ENCODE measurements at regions not wholly inside any gene's neighbourhood (a gene's known extent, or its start where the extent isn't known, plus 50 kb on each side); places are given as distances from the start of the nearest gene placed in this dataset.

DNA sequence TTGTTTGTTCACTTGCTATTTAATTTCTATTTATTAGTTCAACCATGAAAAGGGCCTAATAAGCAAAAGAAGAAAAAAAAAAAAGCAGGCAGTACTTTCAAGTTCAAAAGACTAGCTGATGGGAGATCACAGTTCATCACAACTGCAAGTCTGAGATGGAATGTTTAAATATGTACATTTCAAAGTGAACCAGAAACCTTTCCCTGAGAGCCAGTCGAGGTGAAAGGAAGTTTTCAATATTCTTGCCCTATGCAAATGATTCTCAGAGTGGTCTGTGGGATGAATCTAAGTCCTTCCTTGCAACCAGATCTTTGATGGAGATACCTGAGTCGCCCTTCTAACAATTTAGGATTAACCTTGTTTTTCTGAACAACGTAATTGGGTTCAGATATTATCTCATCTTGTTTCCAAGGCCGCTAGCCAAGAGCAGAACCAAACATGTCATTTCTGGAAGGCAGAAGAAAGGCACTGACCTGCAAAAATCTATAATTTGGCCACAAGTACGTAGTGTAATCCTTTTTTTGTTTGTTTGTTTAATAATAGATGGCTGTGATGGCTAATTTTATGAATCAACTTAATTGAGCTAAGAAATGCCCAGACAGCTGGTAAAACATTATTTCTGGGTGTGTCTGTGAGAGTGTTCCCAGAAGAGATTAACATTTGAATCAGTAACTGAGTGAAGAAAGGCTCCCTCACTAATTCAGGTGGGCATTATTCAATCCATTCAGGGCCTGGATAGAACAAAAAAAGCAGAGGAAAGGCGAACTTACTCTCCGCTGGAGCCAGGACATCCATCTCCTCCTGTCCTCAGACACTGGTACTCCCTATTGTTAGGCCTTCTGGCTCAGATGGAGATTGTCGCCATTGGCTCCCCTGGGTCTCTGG lies 171.1 kb upstream of the TMPO start:
- H3K4me3 ChIP-seq (ENCODE audit: low read depth, low read length) = no peak overlapping the region
- DNase-seq (ENCODE audit: low read depth) = no peak
- TF ChIP-seq, protein P1, sequence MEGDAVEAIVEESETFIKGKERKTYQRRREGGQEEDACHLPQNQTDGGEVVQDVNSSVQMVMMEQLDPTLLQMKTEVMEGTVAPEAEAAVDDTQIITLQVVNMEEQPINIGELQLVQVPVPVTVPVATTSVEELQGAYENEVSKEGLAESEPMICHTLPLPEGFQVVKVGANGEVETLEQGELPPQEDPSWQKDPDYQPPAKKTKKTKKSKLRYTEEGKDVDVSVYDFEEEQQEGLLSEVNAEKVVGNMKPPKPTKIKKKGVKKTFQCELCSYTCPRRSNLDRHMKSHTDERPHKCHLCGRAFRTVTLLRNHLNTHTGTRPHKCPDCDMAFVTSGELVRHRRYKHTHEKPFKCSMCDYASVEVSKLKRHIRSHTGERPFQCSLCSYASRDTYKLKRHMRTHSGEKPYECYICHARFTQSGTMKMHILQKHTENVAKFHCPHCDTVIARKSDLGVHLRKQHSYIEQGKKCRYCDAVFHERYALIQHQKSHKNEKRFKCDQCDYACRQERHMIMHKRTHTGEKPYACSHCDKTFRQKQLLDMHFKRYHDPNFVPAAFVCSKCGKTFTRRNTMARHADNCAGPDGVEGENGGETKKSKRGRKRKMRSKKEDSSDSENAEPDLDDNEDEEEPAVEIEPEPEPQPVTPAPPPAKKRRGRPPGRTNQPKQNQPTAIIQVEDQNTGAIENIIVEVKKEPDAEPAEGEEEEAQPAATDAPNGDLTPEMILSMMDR (IDR thresholded peaks at IDR 0.05; ENCODE audit: insufficient read depth, low read length, poor library complexity, severe bottlenecking) = no peak
- H3K36me3 ChIP-seq (ENCODE audit: control insufficient read depth, insufficient read depth, low read length) = no peaks in the 10 kb centered on the region
- no peaks in the 10 kb centered on the region for H3K27me3 ChIP-seq (ENCODE audit: control insufficient read depth, insufficient read depth, low read length)

DNA sequence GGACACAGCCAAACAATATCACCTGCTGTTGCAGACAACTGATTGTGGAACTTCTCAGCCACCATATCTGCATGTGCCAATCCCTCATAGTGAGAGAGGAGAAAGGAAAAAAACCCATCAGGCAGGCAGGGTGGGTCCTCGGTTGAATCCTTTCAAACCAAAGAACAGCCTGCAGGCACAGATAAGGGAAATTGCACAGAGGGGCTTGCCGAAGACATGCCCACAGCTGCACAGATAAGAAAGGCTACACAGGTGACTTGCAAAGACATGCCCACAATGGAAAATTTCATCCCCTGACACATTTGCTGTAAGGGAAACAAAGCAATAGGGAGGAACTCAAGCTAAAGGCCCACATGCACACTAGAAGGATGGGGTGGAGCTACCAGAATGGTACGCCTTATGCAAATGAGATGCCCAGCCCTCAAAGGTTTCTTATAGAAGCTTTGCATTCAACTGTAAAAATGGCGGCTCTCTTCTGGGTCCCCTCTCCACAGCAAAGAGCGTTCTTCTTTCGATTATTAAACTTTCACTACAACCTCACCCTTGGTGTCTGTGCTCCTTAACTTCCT lies 170.0 kb upstream of the TMPO start:
- DNase-seq (ENCODE audit: low read depth) = no peak
- TF ChIP-seq, protein P1 (IDR thresholded peaks at IDR 0.05; ENCODE audit: insufficient read depth, low read length, poor library complexity, severe bottlenecking) = no peak
- Histone ChIP-seq H3K4me3 (ENCODE audit: low read depth, low read length) (no peak overlapping the region), H3K27me3 (ENCODE audit: control insufficient read depth, insufficient read depth, low read length) (no peaks in the 10 kb centered on the region), H3K36me3 (ENCODE audit: control insufficient read depth, insufficient read depth, low read length) (no peaks in the 10 kb centered on the region)

GRCh38 chr12:98351089-98351488 lies 164.3 kb upstream of the TMPO start:
- H3K27me3 ChIP-seq (ENCODE audit: control insufficient read depth, insufficient read depth, low read length) = no peaks in the 10 kb centered on the region
- TF ChIP-seq, protein P1 (IDR thresholded peaks at IDR 0.05; ENCODE audit: insufficient read depth, low read length, poor library complexity, severe bottlenecking) = no peak
- DNase-seq (ENCODE audit: low read depth) = no peak
- no peaks in the 10 kb centered on the region for H3K36me3 ChIP-seq (ENCODE audit: control insufficient read depth, insufficient read depth, low read length)
- H3K4me3 ChIP-seq (ENCODE audit: low read depth, low read length) = no peak overlapping the region

- Histone ChIP-seq H3K36me3 (ENCODE audit: control insufficient read depth, insufficient read depth, low read length) (no peaks in the 10 kb centered on the region), H3K27me3 (ENCODE audit: control insufficient read depth, insufficient read depth, low read length) (no peaks in the 10 kb centered on the region), H3K4me3 (ENCODE audit: low read depth, low read length) (no peak overlapping the region)
- TF ChIP-seq, protein P1 (IDR thresholded peaks at IDR 0.05; ENCODE audit: insufficient read depth, low read length, poor library complexity, severe bottlenecking) = no peak
- no peak for DNase-seq (ENCODE audit: low read depth)
Observed at GRCh38 chr12:98351784-98352183, 163.6 kb upstream of the TMPO start.

- H3K4me3 ChIP-seq (ENCODE audit: low read depth, low read length) = no peak overlapping the region
- DNase-seq (ENCODE audit: low read depth) = peak; percentile 91
Observed at GRCh38 chr12:98352218-98352811, 163.1 kb upstream of the TMPO start.

More at GRCh38 chr12:98352218-98352811, 163.1 kb upstream of the TMPO start:
- Histone ChIP-seq H3K27me3 (ENCODE audit: control insufficient read depth, insufficient read depth, low read length) (no peaks in the 10 kb centered on the region), H3K36me3 (ENCODE audit: control insufficient read depth, insufficient read depth, low read length) (no peaks in the 10 kb centered on the region)
- TF ChIP-seq, protein P1 (IDR thresholded peaks at IDR 0.05; ENCODE audit: insufficient read depth, low read length, poor library complexity, severe bottlenecking) = no peak

Measured in kidney epithelial cell (primary cell).